Left ventricle myocardium inferior (tissue), 1 donor: ENCODE measurements at regions not wholly inside any gene's neighbourhood (a gene's known extent, or its start where the extent isn't known, plus 50 kb on each side); places are given as distances from the start of the nearest gene placed in this dataset.

Experiments used
- DNase-seq: peaks from one replicate; pipeline ENCODE4 v3.0.0-alpha.2; 2020
- H3K27ac ChIP-seq: fragments of 200-600 bp; replicated peaks from 2 replicates; pipeline ENCODE4 v1.8.0; 2021
- H3K27me3 ChIP-seq: fragments of 200-600 bp; 2 replicates; pipeline ENCODE4 v1.8.0; 2021; ENCODE audit warnings: low read depth
- H3K36me3 ChIP-seq: fragments of 200-600 bp; 2 replicates; pipeline ENCODE4 v1.8.0; 2021
- H3K4me1 ChIP-seq: fragments of 200-600 bp; 2 replicates; pipeline ENCODE4 v1.8.0; 2021
- H3K4me3 ChIP-seq: fragments of 200-600 bp; 2 replicates; pipeline ENCODE4 v1.8.0; 2021; ENCODE audit warnings: mild to moderate bottlenecking, moderate library complexity
- H3K9me3 ChIP-seq: fragments of 200-600 bp; replicated peaks from 2 replicates; pipeline ENCODE4 v1.8.0; 2021
- intact Hi-C: fragments of 100-400 bp; cut with micrococcal nuclease; formaldehyde crosslinking; loops from one replicate; pipeline ENCODE4 v1.11.0; 2022
- TF ChIP-seq, protein P1 (sequence below): fragments of 200-600 bp; IDR thresholded peaks from 2 replicates; pipeline ENCODE4 v1.8.0; 2021; ENCODE audit warnings: antibody characterized with exemption, mild to moderate bottlenecking, borderline replicate concordance
- donor health status: DM: no; HTN: yes; CAD: no; lungs with severe emphysema.

DNA sequence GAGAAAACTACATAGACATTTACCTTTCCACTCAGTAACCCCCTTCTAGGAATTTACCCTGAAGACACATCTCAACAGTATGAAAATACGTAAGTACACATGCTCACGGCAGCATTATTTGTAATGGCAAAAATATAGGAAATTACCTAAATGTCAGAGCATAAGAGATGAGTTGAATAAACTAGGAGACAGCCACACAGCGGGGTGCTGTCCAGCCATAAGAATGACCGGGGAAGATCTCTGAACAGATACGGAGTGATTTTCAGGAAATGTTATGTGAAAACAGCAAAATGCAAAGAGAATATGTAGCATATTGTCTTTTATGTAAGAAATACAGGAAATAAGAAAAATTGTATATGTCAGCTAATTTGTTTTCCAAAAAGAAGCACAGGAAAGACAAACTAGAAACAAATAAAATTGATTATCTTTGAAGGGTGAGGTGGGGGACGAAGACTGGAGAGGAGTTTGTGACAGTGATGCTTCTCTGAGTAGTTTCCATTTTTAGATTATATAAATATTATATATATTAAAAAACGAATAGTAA is 195.4 kb downstream of the HAUS1 start:
- H3K27me3 ChIP-seq: no peaks in the 10 kb centered on the region
- TF ChIP-seq, protein P1, sequence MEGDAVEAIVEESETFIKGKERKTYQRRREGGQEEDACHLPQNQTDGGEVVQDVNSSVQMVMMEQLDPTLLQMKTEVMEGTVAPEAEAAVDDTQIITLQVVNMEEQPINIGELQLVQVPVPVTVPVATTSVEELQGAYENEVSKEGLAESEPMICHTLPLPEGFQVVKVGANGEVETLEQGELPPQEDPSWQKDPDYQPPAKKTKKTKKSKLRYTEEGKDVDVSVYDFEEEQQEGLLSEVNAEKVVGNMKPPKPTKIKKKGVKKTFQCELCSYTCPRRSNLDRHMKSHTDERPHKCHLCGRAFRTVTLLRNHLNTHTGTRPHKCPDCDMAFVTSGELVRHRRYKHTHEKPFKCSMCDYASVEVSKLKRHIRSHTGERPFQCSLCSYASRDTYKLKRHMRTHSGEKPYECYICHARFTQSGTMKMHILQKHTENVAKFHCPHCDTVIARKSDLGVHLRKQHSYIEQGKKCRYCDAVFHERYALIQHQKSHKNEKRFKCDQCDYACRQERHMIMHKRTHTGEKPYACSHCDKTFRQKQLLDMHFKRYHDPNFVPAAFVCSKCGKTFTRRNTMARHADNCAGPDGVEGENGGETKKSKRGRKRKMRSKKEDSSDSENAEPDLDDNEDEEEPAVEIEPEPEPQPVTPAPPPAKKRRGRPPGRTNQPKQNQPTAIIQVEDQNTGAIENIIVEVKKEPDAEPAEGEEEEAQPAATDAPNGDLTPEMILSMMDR: no peak
- no peaks in the 10 kb centered on the region for H3K4me1 ChIP-seq
- DNase-seq: no peak
- no peak overlapping the region for H3K27ac ChIP-seq
- H3K9me3 ChIP-seq: no peaks in the 10 kb centered on the region
- H3K4me3 ChIP-seq: no peak overlapping the region
- no peaks in the 10 kb centered on the region for H3K36me3 ChIP-seq
- intact Hi-C loops: no loop called here

DNA sequence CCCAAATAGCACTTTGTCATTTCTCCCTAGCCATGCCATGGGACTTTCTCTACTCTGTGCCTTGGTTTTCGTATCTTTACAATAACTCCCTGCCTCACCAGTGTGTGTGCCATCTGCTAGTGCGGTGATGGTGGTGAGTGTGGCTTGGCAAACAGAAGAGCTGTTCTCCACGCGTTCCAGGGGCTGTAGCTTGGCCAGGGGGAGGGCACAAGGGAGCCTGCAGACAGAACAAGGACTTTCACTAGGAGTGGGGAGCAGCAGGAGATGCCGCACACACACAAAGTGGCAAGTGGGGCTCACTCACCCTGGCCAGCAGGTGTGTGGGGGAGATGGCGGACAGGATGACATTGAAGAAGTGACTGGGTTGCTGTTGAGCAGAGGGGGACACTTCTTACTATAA is 196.9 kb downstream of the HAUS1 start:
- intact Hi-C loops: no loop called here
- Histone ChIP-seq H3K27ac (no peak overlapping the region), H3K9me3 (peaks cover under 1% of the 10 kb centered on the region), H3K4me1 (no peaks in the 10 kb centered on the region), H3K4me3 (no peak overlapping the region), H3K27me3 (no peaks in the 10 kb centered on the region), H3K36me3 (no peaks in the 10 kb centered on the region)
- TF ChIP-seq, protein P1: no peak
- no peak for DNase-seq

DNA sequence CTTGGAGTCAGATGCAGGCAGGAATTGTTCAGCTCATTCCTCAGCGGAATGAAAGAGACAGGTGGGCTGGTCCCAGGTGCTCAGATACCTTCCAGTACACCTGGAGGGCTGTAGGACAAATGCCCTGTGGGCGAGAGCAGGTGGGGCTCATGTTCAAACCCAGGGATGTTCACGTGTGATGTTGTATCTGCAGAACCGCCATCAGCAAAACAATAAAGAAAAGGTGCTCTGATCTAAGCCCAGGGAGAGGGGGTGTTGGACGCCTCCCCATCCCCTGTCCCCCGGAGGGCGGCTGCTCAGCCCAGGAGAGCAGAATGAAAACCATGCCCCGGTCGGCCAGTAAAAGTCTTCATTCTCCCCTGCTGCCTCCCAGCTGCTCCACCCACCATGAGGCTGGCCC is 197.4 kb downstream of the HAUS1 start:
- Histone ChIP-seq H3K4me1 (no peaks in the 10 kb centered on the region), H3K36me3 (no peaks in the 10 kb centered on the region), H3K9me3 (peaks cover 6% of the 10 kb centered on the region), H3K27me3 (no peaks in the 10 kb centered on the region), H3K4me3 (no peak overlapping the region), H3K27ac (no peak overlapping the region)
- intact Hi-C loops: no loop called here
- TF ChIP-seq, protein P1: no peak
- DNase-seq: no peak

DNA sequence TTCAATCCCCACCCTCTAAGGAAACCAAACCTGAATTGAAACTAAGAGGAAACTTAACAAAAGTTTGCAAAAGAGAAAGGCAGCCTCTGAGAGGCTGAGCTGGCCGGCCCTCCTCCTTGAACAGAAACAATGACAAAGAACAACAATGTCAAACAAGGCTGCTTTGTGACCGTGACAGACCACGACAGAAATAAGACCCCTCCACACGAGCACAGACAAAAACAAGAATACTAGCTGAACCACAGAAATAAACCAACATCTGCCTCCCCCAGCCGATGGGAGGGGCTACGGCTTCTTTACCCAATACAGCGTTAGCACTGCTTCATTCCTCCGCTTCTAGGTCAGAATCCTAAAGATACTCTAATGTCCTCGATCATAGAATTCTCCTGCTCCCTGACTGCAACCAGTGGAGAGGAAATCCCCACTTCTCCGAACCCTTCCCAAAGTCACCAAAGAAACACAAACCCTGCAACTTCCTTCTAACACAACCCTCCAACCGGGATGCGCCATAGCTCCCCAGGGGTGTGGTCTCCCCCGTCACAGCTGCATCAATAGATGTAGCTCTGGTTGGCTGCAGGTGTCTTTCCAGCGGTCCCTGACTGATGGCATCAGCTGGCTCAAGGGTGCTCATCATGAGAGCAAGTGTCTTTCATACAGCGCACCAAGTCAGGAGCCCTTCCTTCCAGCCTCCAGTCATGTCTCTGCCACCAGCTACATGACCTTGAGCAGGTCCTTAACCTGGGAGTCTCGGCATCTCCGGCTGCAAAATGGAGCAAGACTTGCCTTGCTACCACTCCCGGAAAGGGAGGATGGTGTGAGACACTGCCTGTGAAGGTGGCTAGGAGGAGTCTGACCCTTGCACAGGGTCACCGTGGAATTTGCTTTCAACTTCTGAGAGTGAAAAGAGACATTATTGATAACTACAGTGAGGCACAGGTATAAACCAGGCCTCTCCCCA is 198.6 kb downstream of the HAUS1 start:
- H3K27me3 ChIP-seq: no peaks in the 10 kb centered on the region
- no peak overlapping the region for H3K4me3 ChIP-seq

DNA sequence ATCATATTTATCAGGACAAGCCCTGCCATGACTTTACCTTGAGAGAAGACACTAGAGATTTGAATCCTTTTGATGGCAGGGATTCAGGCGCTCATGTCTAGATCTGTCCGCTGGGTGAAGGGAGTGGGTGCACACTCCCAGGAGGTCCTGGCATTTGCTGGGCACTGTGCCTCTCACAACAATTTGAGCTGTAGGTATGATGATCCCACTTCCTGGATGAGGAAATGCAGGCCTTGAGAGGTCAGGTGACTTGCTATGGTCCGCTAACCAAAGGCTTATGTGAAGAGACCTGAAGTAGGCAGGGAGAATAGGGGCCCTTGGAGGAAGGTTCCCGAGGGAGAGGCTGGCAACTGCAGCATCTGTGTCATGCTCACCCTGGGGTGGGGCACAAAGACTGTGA is 206.1 kb downstream of the HAUS1 start:
- H3K27ac ChIP-seq: no peak overlapping the region
- TF ChIP-seq, protein P1: no peak
- H3K4me1 ChIP-seq: no peaks in the 10 kb centered on the region
- intact Hi-C loops: no loop called here
- DNase-seq: no peak
- H3K36me3 ChIP-seq: no peaks in the 10 kb centered on the region
- no peak overlapping the region for H3K4me3 ChIP-seq
- H3K9me3 ChIP-seq: peaks cover 15% of the 10 kb centered on the region
- H3K27me3 ChIP-seq: no peaks in the 10 kb centered on the region

More for the DNA sequence above, 198.6 kb downstream of the HAUS1 start:
- no peaks in the 10 kb centered on the region for H3K4me1 ChIP-seq
- DNase-seq: no peak
- peaks cover 15% of the 10 kb centered on the region for H3K9me3 ChIP-seq
- intact Hi-C loops: no loop called here
- TF ChIP-seq, protein P1: no peak
- no peaks in the 10 kb centered on the region for H3K36me3 ChIP-seq
- no peak overlapping the region for H3K27ac ChIP-seq
